ENCODE measurements at regions not wholly inside any gene's neighbourhood (a gene's known extent, or its start where the extent isn't known, plus 50 kb on each side); places are given as distances from the start of the nearest gene placed in this dataset.
"Not testable (repeated sequence)": the region's sequence is repeated elsewhere in the genome, so short reads cannot be mapped to it uniquely, and the experiment has no call there.

- H3K27ac ChIP-seq, result no peak overlapping the region
- no peak for DNase-seq (ENCODE audit: low spot score)
- TF ChIP-seq CTCF (IDR thresholded peaks at IDR 0.05), result no peak
- H3K4me3 ChIP-seq, result no peak overlapping the region
Observed at GRCh38 chr2:228774548-228774947, 496.5 kb downstream of the PID1 start.

- no peak overlapping the region for H3K4me3 ChIP-seq
- no peak overlapping the region for H3K27ac ChIP-seq
- DNase-seq (ENCODE audit: low spot score), result no peak
- no peak for TF ChIP-seq CTCF (IDR thresholded peaks at IDR 0.05)
Observed at GRCh38 chr2:228771774-228772173, 499.3 kb downstream of the PID1 start.

- H3K27ac ChIP-seq, result peak overlapping the region; percentile 27 to 78
- TF ChIP-seq CTCF (IDR thresholded peaks at IDR 0.05), result no peak
- H3K4me3 ChIP-seq, result no peak overlapping the region
- no peak for DNase-seq (ENCODE audit: low spot score)
Observed at GRCh38 chr2:228771315-228771714, 499.8 kb downstream of the PID1 start.

- no peak for TF ChIP-seq CTCF (IDR thresholded peaks at IDR 0.05)
- DNase-seq (ENCODE audit: low spot score), result no peak
- Histone ChIP-seq H3K27ac (peak overlapping the region in 1 of 2 donors; percentile 32), H3K4me3 (no peak overlapping the region)
Observed at GRCh38 chr2:228768818-228769217, 502.3 kb downstream of the PID1 start.

DNA sequence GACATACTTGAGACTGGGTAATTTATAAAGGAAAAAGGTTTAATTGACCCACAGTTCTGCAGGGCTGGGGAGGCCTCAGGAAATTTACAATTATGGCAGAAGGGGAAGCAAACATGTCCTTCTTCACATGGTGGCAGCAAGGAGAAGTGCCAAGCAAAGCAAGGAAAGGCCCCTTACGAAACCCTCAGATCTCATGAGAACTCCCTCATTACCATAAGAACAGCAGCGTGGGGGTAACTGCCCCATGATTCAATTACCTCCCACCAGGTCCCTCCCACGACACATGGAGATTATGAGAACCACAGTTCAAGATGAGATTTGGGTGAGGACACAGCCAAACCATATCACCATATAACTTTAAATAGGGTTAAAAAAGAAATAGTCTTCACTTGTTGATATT lies 502.9 kb downstream of the PID1 start:
- not testable (repeated sequence) for H3K4me3 ChIP-seq; DNase-seq (ENCODE audit: low spot score)
- peak overlapping the region; percentile 32 to 50 for H3K27ac ChIP-seq

- no peak for DNase-seq (ENCODE audit: low spot score)
- no peak for TF ChIP-seq CTCF (IDR thresholded peaks at IDR 0.05)
- H3K4me3 ChIP-seq, result no peak overlapping the region
- H3K27ac ChIP-seq, result peak overlapping the region in 1 of 2 donors; percentile 50
Observed at GRCh38 chr2:228767196-228767595, 503.9 kb downstream of the PID1 start.

DNA sequence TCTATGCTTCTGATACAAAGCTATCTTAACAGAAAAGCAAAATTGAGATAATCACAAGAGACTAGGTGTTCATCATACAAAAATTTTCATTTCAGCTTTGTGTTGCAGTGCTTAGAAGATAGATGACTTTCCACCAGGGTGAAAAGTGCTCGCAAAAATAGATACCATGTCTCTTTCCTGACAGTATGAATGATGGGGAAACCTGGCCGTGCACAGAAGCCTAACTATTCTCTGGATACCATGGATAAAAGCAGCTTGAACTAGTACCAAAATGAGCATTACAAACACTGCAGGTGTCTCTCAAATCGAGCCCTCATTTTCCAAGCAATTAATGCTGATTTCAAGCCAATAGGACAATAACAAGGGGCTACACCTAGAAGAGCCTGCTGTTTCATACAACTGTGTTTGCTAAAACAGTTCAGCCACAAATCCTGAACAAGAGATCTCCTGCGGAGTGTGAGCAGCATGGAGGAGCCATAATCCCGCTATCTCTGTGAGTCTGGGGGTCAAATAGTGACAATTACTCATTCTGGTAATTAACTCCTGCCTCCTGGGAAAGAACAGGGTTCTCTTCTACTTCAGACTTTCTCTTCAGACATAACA lies 507.6 kb downstream of the PID1 start:
- TF ChIP-seq CTCF (IDR thresholded peaks at IDR 0.05), result no peak
- no peak for DNase-seq (ENCODE audit: low spot score)
- H3K4me3 ChIP-seq, result no peak overlapping the region
- no peak overlapping the region for H3K27ac ChIP-seq
